ENCODE measurements at regions not wholly inside any gene's neighbourhood (a gene's known extent, or its start where the extent isn't known, plus 50 kb on each side); places are given as distances from the start of the nearest gene placed in this dataset.
A peak's percentile ranks its signal among the peaks of the same experiment; 100 is the strongest.

DNA sequence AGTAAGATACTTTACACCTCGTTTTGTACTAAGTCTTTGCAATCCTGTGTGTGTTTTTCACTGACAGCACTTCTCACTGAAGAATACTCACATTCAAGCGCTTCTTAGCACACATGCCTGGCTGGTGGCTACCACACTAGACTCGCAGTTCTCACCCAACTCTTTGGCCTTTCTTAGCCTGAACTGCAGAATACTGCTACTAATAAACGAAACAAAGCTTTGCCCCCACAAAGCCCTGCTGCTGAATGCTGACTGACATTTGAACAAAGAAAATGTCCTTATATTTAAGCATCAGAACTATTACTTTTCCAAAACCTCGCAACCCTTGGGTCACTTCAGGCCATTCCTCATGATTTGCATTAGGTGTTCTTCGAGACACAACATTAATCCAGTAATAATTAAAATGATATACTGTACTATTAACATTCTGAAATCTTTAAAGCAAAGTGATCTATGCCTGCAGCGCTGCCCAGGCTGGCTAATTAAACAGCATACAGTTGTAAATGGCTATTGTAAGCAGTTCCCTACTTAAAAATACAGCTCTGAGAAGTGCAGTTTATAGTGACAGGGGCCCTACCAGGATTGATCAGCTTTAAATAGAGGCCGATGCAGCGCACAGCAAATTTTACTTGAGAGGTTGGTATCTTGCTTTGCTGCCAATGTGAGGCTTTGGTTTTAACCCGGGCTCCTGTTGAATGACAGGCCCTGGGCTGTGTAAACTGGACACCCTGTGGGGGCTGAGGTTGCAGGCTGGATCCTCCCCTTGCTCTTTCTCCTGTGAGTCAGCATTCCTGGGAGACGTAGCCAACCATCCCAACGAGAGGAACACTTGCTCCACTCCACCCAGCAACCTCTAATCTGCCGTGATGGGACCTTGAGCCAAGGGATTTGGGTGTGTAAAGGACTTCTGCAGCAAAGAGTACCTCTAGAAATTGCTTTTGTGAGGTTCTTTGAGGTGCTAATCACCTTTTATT is 899.0 kb downstream of the TFAP2A start:
- TF ChIP-seq CTCF (IDR thresholded peaks at IDR 0.05; ENCODE audit: poor library complexity, severe bottlenecking): no peak
- peak; percentile 72 for DNase-seq (ENCODE audit: low spot score)
- Histone ChIP-seq H3K4me1 (ENCODE audit: insufficient read depth, poor library complexity, severe bottlenecking) (peaks cover 54% of the 10 kb centered on the region), H3K36me3 (ENCODE audit: low read depth) (no peaks in the 10 kb centered on the region), H3K9me3 (ENCODE audit: severe bottlenecking) (no peaks in the 10 kb centered on the region), H3K27ac (ENCODE audit: poor library complexity, severe bottlenecking) (peak overlapping the region; percentile 74), H3K4me3 (ENCODE audit: severe bottlenecking) (no peak overlapping the region), H3K27me3 (ENCODE audit: insufficient read depth, poor library complexity, severe bottlenecking) (no peaks in the 10 kb centered on the region)
- peak; percentile 89 for ATAC-seq (ENCODE audit: low read depth)

DNA sequence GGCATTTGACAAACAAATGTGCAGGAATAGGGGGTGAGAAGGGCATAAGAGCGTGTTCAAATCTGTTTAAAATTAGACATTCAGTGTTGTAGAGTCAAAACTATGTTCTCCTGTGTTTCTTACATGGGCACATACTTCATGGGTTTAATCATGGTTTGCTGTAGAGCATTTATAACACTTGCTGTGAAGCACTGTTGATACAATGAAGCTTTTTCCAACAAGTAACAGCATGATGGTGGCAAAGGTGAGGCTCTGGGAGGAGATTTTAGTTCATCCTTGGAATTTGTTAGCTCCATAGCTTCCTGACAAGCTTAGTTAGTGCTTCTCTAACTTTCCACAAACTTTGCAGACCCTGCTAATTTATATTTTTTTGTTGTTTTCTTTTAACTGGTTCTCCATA is 900.7 kb downstream of the TFAP2A start:
- Histone ChIP-seq H3K4me1 (ENCODE audit: insufficient read depth, poor library complexity, severe bottlenecking) (peaks cover 36% of the 10 kb centered on the region), H3K27ac (ENCODE audit: poor library complexity, severe bottlenecking) (peak overlapping the region; percentile 74), H3K27me3 (ENCODE audit: insufficient read depth, poor library complexity, severe bottlenecking) (no peaks in the 10 kb centered on the region), H3K9me3 (ENCODE audit: severe bottlenecking) (no peaks in the 10 kb centered on the region), H3K36me3 (ENCODE audit: low read depth) (no peaks in the 10 kb centered on the region), H3K4me3 (ENCODE audit: severe bottlenecking) (no peak overlapping the region)
- no peak for TF ChIP-seq CTCF (IDR thresholded peaks at IDR 0.05; ENCODE audit: poor library complexity, severe bottlenecking)
- DNase-seq (ENCODE audit: low spot score) (no peak), ATAC-seq (ENCODE audit: low read depth) (peak; percentile 11; the same call in 1 of the 3 replicates)

- no peaks in the 10 kb centered on the region for H3K27me3 ChIP-seq (ENCODE audit: insufficient read depth, poor library complexity, severe bottlenecking)
- H3K36me3 ChIP-seq (ENCODE audit: low read depth): no peaks in the 10 kb centered on the region
- H3K4me3 ChIP-seq (ENCODE audit: severe bottlenecking): no peak overlapping the region
- no peaks in the 10 kb centered on the region for H3K9me3 ChIP-seq (ENCODE audit: severe bottlenecking)
- TF ChIP-seq CTCF (IDR thresholded peaks at IDR 0.05; ENCODE audit: poor library complexity, severe bottlenecking): no peak
- H3K27ac ChIP-seq (ENCODE audit: poor library complexity, severe bottlenecking): no peak overlapping the region
- no peak for ATAC-seq (ENCODE audit: low read depth)
- peaks cover 10% of the 10 kb centered on the region for H3K4me1 ChIP-seq (ENCODE audit: insufficient read depth, poor library complexity, severe bottlenecking)
- no peak for DNase-seq (ENCODE audit: low spot score)
Measured at GRCh38 chr6:9511157-9511556, 903.7 kb downstream of the TFAP2A start.

DNA sequence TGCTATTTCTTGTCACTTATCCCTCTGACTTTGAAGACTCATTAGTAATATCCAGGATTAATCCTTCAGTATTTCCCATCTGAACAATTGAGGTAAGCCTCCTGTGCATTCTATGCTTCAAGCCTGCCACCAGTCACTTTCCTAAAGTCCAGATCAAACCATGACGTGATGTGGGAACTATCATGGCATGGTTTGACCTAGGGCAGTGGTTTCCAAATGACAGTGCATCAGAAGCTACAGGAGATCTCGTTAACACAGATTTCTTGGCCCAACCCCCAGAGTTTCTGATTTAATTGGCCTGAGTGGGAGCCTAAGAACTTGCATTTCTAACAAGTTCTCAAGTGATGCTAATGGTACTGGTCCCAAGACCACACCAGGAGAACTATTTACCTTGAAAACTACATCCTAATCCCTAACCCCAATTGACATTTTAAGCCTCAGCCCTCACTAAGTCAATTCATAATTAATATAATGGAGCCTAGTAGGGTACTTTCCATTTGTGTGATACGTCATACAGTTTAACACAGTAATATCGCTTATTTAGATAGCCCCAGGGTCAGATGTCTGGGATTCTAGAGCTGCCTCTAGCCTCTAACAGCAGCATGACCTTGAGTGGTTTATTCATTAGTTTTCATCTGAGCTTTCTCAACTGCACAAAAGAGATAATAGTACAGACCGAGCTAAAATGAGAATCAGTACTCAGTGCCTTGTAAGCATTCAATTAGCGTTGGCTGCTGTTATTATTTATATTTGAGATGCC is 907.6 kb downstream of the TFAP2A start:
- Histone ChIP-seq H3K4me1 (ENCODE audit: insufficient read depth, poor library complexity, severe bottlenecking) (peaks cover 19% of the 10 kb centered on the region), H3K27ac (ENCODE audit: poor library complexity, severe bottlenecking) (no peak overlapping the region), H3K9me3 (ENCODE audit: severe bottlenecking) (no peaks in the 10 kb centered on the region), H3K36me3 (ENCODE audit: low read depth) (no peaks in the 10 kb centered on the region), H3K4me3 (ENCODE audit: severe bottlenecking) (no peak overlapping the region), H3K27me3 (ENCODE audit: insufficient read depth, poor library complexity, severe bottlenecking) (no peaks in the 10 kb centered on the region)
- ATAC-seq (ENCODE audit: low read depth): no peak
- DNase-seq (ENCODE audit: low spot score): no peak
- TF ChIP-seq CTCF (IDR thresholded peaks at IDR 0.05; ENCODE audit: poor library complexity, severe bottlenecking): no peak
